ENCODE measurements at regions not wholly inside any gene's neighbourhood (a gene's known extent, or its start where the extent isn't known, plus 50 kb on each side); places are given as distances from the start of the nearest gene placed in this dataset.
A peak's percentile ranks its signal among the peaks of the same experiment; 100 is the strongest.

- H3K4me1 ChIP-seq (ENCODE audit: control insufficient read depth, insufficient read depth, low read length), result peaks cover 6% of the 10 kb centered on the region
- no peak overlapping the region for H3K27ac ChIP-seq (ENCODE audit: low read depth, low read length)
- H3K36me3 ChIP-seq (ENCODE audit: control insufficient read depth, insufficient read depth, low read length), result no peaks in the 10 kb centered on the region
- H3K9ac ChIP-seq (ENCODE audit: low read depth, low read length), result no peak overlapping the region
- no peak overlapping the region for H3K4me3 ChIP-seq (ENCODE audit: low read depth, low read length)
- no peaks in the 10 kb centered on the region for H3K9me3 ChIP-seq (ENCODE audit: control insufficient read depth, insufficient read depth, low read length)
- H3K27me3 ChIP-seq (ENCODE audit: control insufficient read depth, insufficient read depth, low read length), result no peaks in the 10 kb centered on the region
These were observed 340.5 kb upstream of the KIF2A start for GRCh38 chr5:61965490-61965889.

GRCh38 chr5:61966296-61966955, 339.6 kb upstream of the KIF2A start:
- H3K4me3 ChIP-seq (ENCODE audit: low read depth, low read length), result no peak overlapping the region
- peaks cover 6% of the 10 kb centered on the region for H3K4me1 ChIP-seq (ENCODE audit: control insufficient read depth, insufficient read depth, low read length)
- H3K36me3 ChIP-seq (ENCODE audit: control insufficient read depth, insufficient read depth, low read length), result no peaks in the 10 kb centered on the region
- H3K27me3 ChIP-seq (ENCODE audit: control insufficient read depth, insufficient read depth, low read length), result no peaks in the 10 kb centered on the region
- H3K9ac ChIP-seq (ENCODE audit: low read depth, low read length), result no peak overlapping the region
- H3K9me3 ChIP-seq (ENCODE audit: control insufficient read depth, insufficient read depth, low read length), result no peaks in the 10 kb centered on the region
- peak overlapping the region; percentile 62 for H3K27ac ChIP-seq (ENCODE audit: low read depth, low read length)

- H3K27me3 ChIP-seq (ENCODE audit: control insufficient read depth, insufficient read depth, low read length), result no peaks in the 10 kb centered on the region
- H3K27ac ChIP-seq (ENCODE audit: low read depth, low read length), result peak overlapping the region; percentile 62
- H3K4me3 ChIP-seq (ENCODE audit: low read depth, low read length), result no peak overlapping the region
- H3K9me3 ChIP-seq (ENCODE audit: control insufficient read depth, insufficient read depth, low read length), result no peaks in the 10 kb centered on the region
- no peaks in the 10 kb centered on the region for H3K36me3 ChIP-seq (ENCODE audit: control insufficient read depth, insufficient read depth, low read length)
- peaks cover 6% of the 10 kb centered on the region for H3K4me1 ChIP-seq (ENCODE audit: control insufficient read depth, insufficient read depth, low read length)
- no peak overlapping the region for H3K9ac ChIP-seq (ENCODE audit: low read depth, low read length)
These were observed 339.0 kb upstream of the KIF2A start for GRCh38 chr5:61966997-61967396.

- Histone ChIP-seq H3K4me3 (ENCODE audit: low read depth, low read length) (no peak overlapping the region), H3K4me1 (ENCODE audit: control insufficient read depth, insufficient read depth, low read length) (peaks cover 6% of the 10 kb centered on the region), H3K27ac (ENCODE audit: low read depth, low read length) (no peak overlapping the region), H3K27me3 (ENCODE audit: control insufficient read depth, insufficient read depth, low read length) (no peaks in the 10 kb centered on the region), H3K9ac (ENCODE audit: low read depth, low read length) (no peak overlapping the region), H3K36me3 (ENCODE audit: control insufficient read depth, insufficient read depth, low read length) (no peaks in the 10 kb centered on the region), H3K9me3 (ENCODE audit: control insufficient read depth, insufficient read depth, low read length) (no peaks in the 10 kb centered on the region)
These were observed 338.3 kb upstream of the KIF2A start for GRCh38 chr5:61967681-61968080.

- H3K9me3 ChIP-seq (ENCODE audit: control insufficient read depth, insufficient read depth, low read length), result no peaks in the 10 kb centered on the region
- no peak overlapping the region for H3K27ac ChIP-seq (ENCODE audit: low read depth, low read length)
- no peak overlapping the region for H3K4me3 ChIP-seq (ENCODE audit: low read depth, low read length)
- H3K36me3 ChIP-seq (ENCODE audit: control insufficient read depth, insufficient read depth, low read length), result no peaks in the 10 kb centered on the region
- no peaks in the 10 kb centered on the region for H3K27me3 ChIP-seq (ENCODE audit: control insufficient read depth, insufficient read depth, low read length)
- no peak overlapping the region for H3K9ac ChIP-seq (ENCODE audit: low read depth, low read length)
- H3K4me1 ChIP-seq (ENCODE audit: control insufficient read depth, insufficient read depth, low read length), result peaks cover 6% of the 10 kb centered on the region
These were observed 336.7 kb upstream of the KIF2A start for GRCh38 chr5:61969347-61969746.

- Histone ChIP-seq H3K9me3 (ENCODE audit: control insufficient read depth, insufficient read depth, low read length) (no peaks in the 10 kb centered on the region), H3K4me3 (ENCODE audit: low read depth, low read length) (no peak overlapping the region), H3K9ac (ENCODE audit: low read depth, low read length) (no peak overlapping the region), H3K27me3 (ENCODE audit: control insufficient read depth, insufficient read depth, low read length) (no peaks in the 10 kb centered on the region), H3K4me1 (ENCODE audit: control insufficient read depth, insufficient read depth, low read length) (peaks cover 6% of the 10 kb centered on the region), H3K36me3 (ENCODE audit: control insufficient read depth, insufficient read depth, low read length) (no peaks in the 10 kb centered on the region), H3K27ac (ENCODE audit: low read depth, low read length) (no peak overlapping the region)
These were observed 336.3 kb upstream of the KIF2A start for GRCh38 chr5:61969755-61970154.

- H3K27me3 ChIP-seq (ENCODE audit: control insufficient read depth, insufficient read depth, low read length), result no peaks in the 10 kb centered on the region
- H3K9me3 ChIP-seq (ENCODE audit: control insufficient read depth, insufficient read depth, low read length), result no peaks in the 10 kb centered on the region
- H3K9ac ChIP-seq (ENCODE audit: low read depth, low read length), result no peak overlapping the region
- H3K4me1 ChIP-seq (ENCODE audit: control insufficient read depth, insufficient read depth, low read length), result peaks cover 6% of the 10 kb centered on the region
- H3K36me3 ChIP-seq (ENCODE audit: control insufficient read depth, insufficient read depth, low read length), result no peaks in the 10 kb centered on the region
- no peak overlapping the region for H3K4me3 ChIP-seq (ENCODE audit: low read depth, low read length)
- no peak overlapping the region for H3K27ac ChIP-seq (ENCODE audit: low read depth, low read length)
These were observed 335.8 kb upstream of the KIF2A start for GRCh38 chr5:61970218-61970617.

GRCh38 chr5:61974680-61975079, 331.3 kb upstream of the KIF2A start:
- no peaks in the 10 kb centered on the region for H3K36me3 ChIP-seq (ENCODE audit: control insufficient read depth, insufficient read depth, low read length)

GRCh38 chr5:61981886-61982285, 324.1 kb upstream of the KIF2A start:
- H3K4me1 ChIP-seq (ENCODE audit: control insufficient read depth, insufficient read depth, low read length), result no peaks in the 10 kb centered on the region
- no peak overlapping the region for H3K4me3 ChIP-seq (ENCODE audit: low read depth, low read length)
- H3K9ac ChIP-seq (ENCODE audit: low read depth, low read length), result no peak overlapping the region
- H3K36me3 ChIP-seq (ENCODE audit: control insufficient read depth, insufficient read depth, low read length), result no peaks in the 10 kb centered on the region
- no peak overlapping the region for H3K27ac ChIP-seq (ENCODE audit: low read depth, low read length)
- H3K9me3 ChIP-seq (ENCODE audit: control insufficient read depth, insufficient read depth, low read length), result no peaks in the 10 kb centered on the region
- H3K27me3 ChIP-seq (ENCODE audit: control insufficient read depth, insufficient read depth, low read length), result no peaks in the 10 kb centered on the region

More at GRCh38 chr5:61974680-61975079, 331.3 kb upstream of the KIF2A start:
- Histone ChIP-seq H3K4me1 (ENCODE audit: control insufficient read depth, insufficient read depth, low read length) (no peaks in the 10 kb centered on the region), H3K27me3 (ENCODE audit: control insufficient read depth, insufficient read depth, low read length) (no peaks in the 10 kb centered on the region), H3K4me3 (ENCODE audit: low read depth, low read length) (no peak overlapping the region), H3K27ac (ENCODE audit: low read depth, low read length) (no peak overlapping the region), H3K9ac (ENCODE audit: low read depth, low read length) (no peak overlapping the region), H3K9me3 (ENCODE audit: control insufficient read depth, insufficient read depth, low read length) (no peaks in the 10 kb centered on the region)

- no peaks in the 10 kb centered on the region for H3K9me3 ChIP-seq (ENCODE audit: control insufficient read depth, insufficient read depth, low read length)
- no peak overlapping the region for H3K9ac ChIP-seq (ENCODE audit: low read depth, low read length)
- no peaks in the 10 kb centered on the region for H3K27me3 ChIP-seq (ENCODE audit: control insufficient read depth, insufficient read depth, low read length)
- H3K4me1 ChIP-seq (ENCODE audit: control insufficient read depth, insufficient read depth, low read length), result no peaks in the 10 kb centered on the region
- no peaks in the 10 kb centered on the region for H3K36me3 ChIP-seq (ENCODE audit: control insufficient read depth, insufficient read depth, low read length)
- H3K27ac ChIP-seq (ENCODE audit: low read depth, low read length), result no peak overlapping the region
- no peak overlapping the region for H3K4me3 ChIP-seq (ENCODE audit: low read depth, low read length)
These were observed 314.6 kb upstream of the KIF2A start for GRCh38 chr5:61991430-61991829.

GRCh38 chr5:61991866-61992265, 314.1 kb upstream of the KIF2A start:
- no peaks in the 10 kb centered on the region for H3K9me3 ChIP-seq (ENCODE audit: control insufficient read depth, insufficient read depth, low read length)
- no peak overlapping the region for H3K9ac ChIP-seq (ENCODE audit: low read depth, low read length)
- H3K27me3 ChIP-seq (ENCODE audit: control insufficient read depth, insufficient read depth, low read length), result no peaks in the 10 kb centered on the region
- no peak overlapping the region for H3K4me3 ChIP-seq (ENCODE audit: low read depth, low read length)
- peak overlapping the region; percentile 48 for H3K27ac ChIP-seq (ENCODE audit: low read depth, low read length)
- no peaks in the 10 kb centered on the region for H3K36me3 ChIP-seq (ENCODE audit: control insufficient read depth, insufficient read depth, low read length)
- no peaks in the 10 kb centered on the region for H3K4me1 ChIP-seq (ENCODE audit: control insufficient read depth, insufficient read depth, low read length)
